HG03064 (cell line): ENCODE measurements at regions not wholly inside any gene's neighbourhood (a gene's known extent, or its start where the extent isn't known, plus 50 kb on each side); places are given as distances from the start of the nearest gene placed in this dataset.
"Not testable (repeated sequence)": the region's sequence is repeated elsewhere in the genome, so short reads cannot be mapped to it uniquely, and the experiment has no call there.

Experiments used
- ATAC-seq: cut with Tn5 transposase; IDR thresholded peaks from one replicate; pipeline ENCODE4 v1.9.1; 2021; ENCODE audit warnings: low read depth; ENCODE audit not compliant: unreplicated experiment

- no peak for ATAC-seq
These were observed 517.7 kb upstream of the TBL1XR1 start for GRCh38 chr3:177714945-177715344.

GRCh38 chr3:177715980-177716379, 518.7 kb upstream of the TBL1XR1 start:
- no peak for ATAC-seq

- not testable (repeated sequence) for ATAC-seq
These were observed 523.6 kb upstream of the TBL1XR1 start for GRCh38 chr3:177720927-177721326.

GRCh38 chr3:177721864-177722785, 524.8 kb upstream of the TBL1XR1 start:
- ATAC-seq = no peak

- no peak for ATAC-seq
These were observed 526.8 kb upstream of the TBL1XR1 start for GRCh38 chr3:177724020-177724638.

- no peak for ATAC-seq
These were observed 527.9 kb upstream of the TBL1XR1 start for GRCh38 chr3:177725165-177725564.

- ATAC-seq = no peak
These were observed 529.5 kb upstream of the TBL1XR1 start for GRCh38 chr3:177726807-177727206.

- no peak for ATAC-seq
These were observed 532.8 kb upstream of the TBL1XR1 start for GRCh38 chr3:177729956-177730681.

- no peak for ATAC-seq
These were observed 533.5 kb upstream of the TBL1XR1 start for GRCh38 chr3:177730814-177731213.

- no peak for ATAC-seq
These were observed 534.5 kb upstream of the TBL1XR1 start for GRCh38 chr3:177731644-177732268.

- ATAC-seq = no peak
These were observed 536.0 kb upstream of the TBL1XR1 start for GRCh38 chr3:177733233-177733632.

- no peak for ATAC-seq
These were observed 536.7 kb upstream of the TBL1XR1 start for GRCh38 chr3:177733936-177734335.

- no peak for ATAC-seq
These were observed 538.1 kb upstream of the TBL1XR1 start for GRCh38 chr3:177735431-177735830.

- ATAC-seq = no peak
These were observed 542.2 kb upstream of the TBL1XR1 start for GRCh38 chr3:177739461-177739860.

GRCh38 chr3:177740254-177740653, 543.0 kb upstream of the TBL1XR1 start:
- ATAC-seq = no peak

- no peak for ATAC-seq
These were observed 545.0 kb upstream of the TBL1XR1 start for GRCh38 chr3:177742273-177742672.

- no peak for ATAC-seq
These were observed 546.0 kb upstream of the TBL1XR1 start for GRCh38 chr3:177743173-177743890.

GRCh38 chr3:177744873-177745606, 547.8 kb upstream of the TBL1XR1 start:
- no peak for ATAC-seq

- ATAC-seq = no peak
These were observed 548.3 kb upstream of the TBL1XR1 start for GRCh38 chr3:177745607-177746005.
